ENCODE measurements at regions not wholly inside any gene's neighbourhood (a gene's known extent, or its start where the extent isn't known, plus 50 kb on each side); places are given as distances from the start of the nearest gene placed in this dataset.

GRCh38 chr4:135267148-135267865 lies 1065.7 kb upstream of the PABPC4L start:
- Histone ChIP-seq H3K4me3 (no peak overlapping the region), H3K9me3 (no peaks in the 10 kb centered on the region), H3K36me3 (replicated peaks) (no peaks in the 10 kb centered on the region), H3K27me3 (ENCODE audit: low read depth) (no peaks in the 10 kb centered on the region), H3K4me1 (no peaks in the 10 kb centered on the region)
- no peak for DNase-seq (ENCODE audit: low spot score in 2 of 2)
- in situ Hi-C loops (cut with MboI; ENCODE audit: low sequenced_read_pairs) = no loop called here

GRCh38 chr4:135256111-135256510 lies 1054.5 kb upstream of the PABPC4L start:
- no peak for DNase-seq (ENCODE audit: low spot score in 2 of 2)
- Histone ChIP-seq H3K9me3 (no peaks in the 10 kb centered on the region), H3K4me1 (no peaks in the 10 kb centered on the region), H3K27me3 (ENCODE audit: low read depth) (no peaks in the 10 kb centered on the region), H3K4me3 (no peak overlapping the region), H3K36me3 (replicated peaks) (no peaks in the 10 kb centered on the region)
- in situ Hi-C loops (cut with MboI; ENCODE audit: low sequenced_read_pairs) = no loop called here

GRCh38 chr4:135250040-135250439 lies 1048.5 kb upstream of the PABPC4L start:
- no peaks in the 10 kb centered on the region for H3K36me3 ChIP-seq (replicated peaks)
- DNase-seq (ENCODE audit: low spot score in 2 of 2) = no peak
- no peaks in the 10 kb centered on the region for H3K9me3 ChIP-seq
- H3K4me1 ChIP-seq = peaks cover 4% of the 10 kb centered on the region; the same call in 1 of the 2 replicates
- in situ Hi-C loops (cut with MboI; ENCODE audit: low sequenced_read_pairs) = no loop called here
- H3K4me3 ChIP-seq = no peak overlapping the region
- no peaks in the 10 kb centered on the region for H3K27me3 ChIP-seq (ENCODE audit: low read depth)

- H3K4me3 ChIP-seq = no peak overlapping the region
- no peaks in the 10 kb centered on the region for H3K36me3 ChIP-seq (replicated peaks)
- in situ Hi-C loops (cut with MboI; ENCODE audit: low sequenced_read_pairs) = no loop called here
- peaks cover 7% of the 10 kb centered on the region; the same call in 1 of the 2 replicates for H3K4me1 ChIP-seq
- no peaks in the 10 kb centered on the region for H3K27me3 ChIP-seq (ENCODE audit: low read depth)
- no peaks in the 10 kb centered on the region for H3K9me3 ChIP-seq
- DNase-seq (ENCODE audit: low spot score in 2 of 2) = no peak
Measured at GRCh38 chr4:135249024-135249423, 1047.4 kb upstream of the PABPC4L start.

- Histone ChIP-seq H3K27me3 (ENCODE audit: low read depth) (no peaks in the 10 kb centered on the region), H3K4me1 (peaks cover 7% of the 10 kb centered on the region; the same call in 1 of the 2 replicates), H3K4me3 (no peak overlapping the region), H3K9me3 (no peaks in the 10 kb centered on the region), H3K36me3 (replicated peaks) (no peaks in the 10 kb centered on the region)
- DNase-seq (ENCODE audit: low spot score in 2 of 2) = peak in 1 of 2 experiments; percentile 15
- in situ Hi-C loops (cut with MboI; ENCODE audit: low sequenced_read_pairs) = no loop called here
Measured at GRCh38 chr4:135244696-135245095, 1043.1 kb upstream of the PABPC4L start.

- Histone ChIP-seq H3K9me3 (no peaks in the 10 kb centered on the region), H3K27me3 (ENCODE audit: low read depth) (no peaks in the 10 kb centered on the region)
- DNase-seq (ENCODE audit: low spot score in 2 of 2) = no peak
Measured at GRCh38 chr4:135244056-135244455, 1042.5 kb upstream of the PABPC4L start.

GRCh38 chr4:135240796-135241195 lies 1039.2 kb upstream of the PABPC4L start:
- no peaks in the 10 kb centered on the region for H3K36me3 ChIP-seq (replicated peaks)
- in situ Hi-C loops (cut with MboI; ENCODE audit: low sequenced_read_pairs) = no loop called here
- no peak for DNase-seq (ENCODE audit: low spot score in 2 of 2)
- no peaks in the 10 kb centered on the region for H3K9me3 ChIP-seq
- H3K4me3 ChIP-seq = no peak overlapping the region
- H3K27me3 ChIP-seq (ENCODE audit: low read depth) = no peaks in the 10 kb centered on the region
- H3K4me1 ChIP-seq = peaks cover 7% of the 10 kb centered on the region; the same call in 1 of the 2 replicates

More at GRCh38 chr4:135244056-135244455, 1042.5 kb upstream of the PABPC4L start:
- no peak overlapping the region for H3K4me3 ChIP-seq
- peaks cover 7% of the 10 kb centered on the region; the same call in 1 of the 2 replicates for H3K4me1 ChIP-seq
- H3K36me3 ChIP-seq (replicated peaks) = no peaks in the 10 kb centered on the region
- in situ Hi-C loops (cut with MboI; ENCODE audit: low sequenced_read_pairs) = no loop called here

GRCh38 chr4:135239964-135240363 lies 1038.4 kb upstream of the PABPC4L start:
- H3K9me3 ChIP-seq = no peaks in the 10 kb centered on the region

GRCh38 chr4:135238940-135239339 lies 1037.4 kb upstream of the PABPC4L start:
- no peak for DNase-seq (ENCODE audit: low spot score in 2 of 2)
- Histone ChIP-seq H3K27me3 (ENCODE audit: low read depth) (no peaks in the 10 kb centered on the region), H3K4me1 (no peaks in the 10 kb centered on the region), H3K36me3 (replicated peaks) (no peaks in the 10 kb centered on the region), H3K9me3 (no peaks in the 10 kb centered on the region), H3K4me3 (no peak overlapping the region)
- in situ Hi-C loops (cut with MboI; ENCODE audit: low sequenced_read_pairs) = no loop called here

More at GRCh38 chr4:135239964-135240363, 1038.4 kb upstream of the PABPC4L start:
- DNase-seq (ENCODE audit: low spot score in 2 of 2) = no peak
- no peak overlapping the region for H3K4me3 ChIP-seq
- in situ Hi-C loops (cut with MboI; ENCODE audit: low sequenced_read_pairs) = no loop called here
- H3K27me3 ChIP-seq (ENCODE audit: low read depth) = no peaks in the 10 kb centered on the region
- H3K36me3 ChIP-seq (replicated peaks) = no peaks in the 10 kb centered on the region
- peaks cover 3% of the 10 kb centered on the region; the same call in 1 of the 2 replicates for H3K4me1 ChIP-seq

- no peaks in the 10 kb centered on the region for H3K4me1 ChIP-seq
- DNase-seq (ENCODE audit: low spot score in 2 of 2) = no peak
- in situ Hi-C loops (cut with MboI; ENCODE audit: low sequenced_read_pairs) = no loop called here
Measured at GRCh38 chr4:135236048-135236447, 1034.5 kb upstream of the PABPC4L start.

GRCh38 chr4:135227842-135228241 lies 1026.3 kb upstream of the PABPC4L start:
- Histone ChIP-seq H3K4me3 (no peak overlapping the region), H3K27me3 (ENCODE audit: low read depth) (no peaks in the 10 kb centered on the region), H3K9me3 (no peaks in the 10 kb centered on the region), H3K4me1 (no peaks in the 10 kb centered on the region), H3K36me3 (replicated peaks) (no peaks in the 10 kb centered on the region)
- DNase-seq (ENCODE audit: low spot score in 2 of 2) = no peak
- in situ Hi-C loops (cut with MboI; ENCODE audit: low sequenced_read_pairs) = no loop called here

More at GRCh38 chr4:135236048-135236447, 1034.5 kb upstream of the PABPC4L start:
- Histone ChIP-seq H3K27me3 (ENCODE audit: low read depth) (no peaks in the 10 kb centered on the region), H3K9me3 (no peaks in the 10 kb centered on the region), H3K4me3 (no peak overlapping the region), H3K36me3 (replicated peaks) (no peaks in the 10 kb centered on the region)

- Histone ChIP-seq H3K4me3 (no peak overlapping the region), H3K4me1 (no peaks in the 10 kb centered on the region), H3K36me3 (replicated peaks) (no peaks in the 10 kb centered on the region), H3K9me3 (no peaks in the 10 kb centered on the region), H3K27me3 (ENCODE audit: low read depth) (no peaks in the 10 kb centered on the region)
- DNase-seq (ENCODE audit: low spot score in 2 of 2) = no peak
- in situ Hi-C loops (cut with MboI; ENCODE audit: low sequenced_read_pairs) = no loop called here
Measured at GRCh38 chr4:135225551-135225950, 1024.0 kb upstream of the PABPC4L start.

- Histone ChIP-seq H3K36me3 (replicated peaks) (no peaks in the 10 kb centered on the region), H3K27me3 (ENCODE audit: low read depth) (no peaks in the 10 kb centered on the region), H3K4me1 (no peaks in the 10 kb centered on the region), H3K4me3 (no peak overlapping the region), H3K9me3 (no peaks in the 10 kb centered on the region)
- DNase-seq (ENCODE audit: low spot score in 2 of 2) = no peak
- in situ Hi-C loops (cut with MboI; ENCODE audit: low sequenced_read_pairs) = no loop called here
Measured at GRCh38 chr4:135210341-135210740, 1008.8 kb upstream of the PABPC4L start.

- Histone ChIP-seq H3K9me3 (no peaks in the 10 kb centered on the region), H3K27me3 (ENCODE audit: low read depth) (no peaks in the 10 kb centered on the region), H3K4me3 (no peak overlapping the region), H3K36me3 (replicated peaks) (no peaks in the 10 kb centered on the region), H3K4me1 (peaks cover 5% of the 10 kb centered on the region)
- in situ Hi-C loops (cut with MboI; ENCODE audit: low sequenced_read_pairs) = no loop called here
- no peak for DNase-seq (ENCODE audit: low spot score in 2 of 2)
Measured at GRCh38 chr4:135207531-135207930, 1005.9 kb upstream of the PABPC4L start.

Data from HAP-1 (cell line).